Breast epithelium (tissue), 4 donors: ENCODE measurements at regions not wholly inside any gene's neighbourhood (a gene's known extent, or its start where the extent isn't known, plus 50 kb on each side); places are given as distances from the start of the nearest gene placed in this dataset.
A peak's percentile ranks its signal among the peaks of the same experiment; 100 is the strongest.

Source experiments
- DNase-seq, 2 donors: peaks; one replicate each; pipeline ENCODE4 v3.0.0-alpha.2; 2019; ENCODE audit warnings: low spot score in 2 of 2
- H3K27ac ChIP-seq, 2 donors: fragments of 200-600 bp; sonication (generic) in 1 of 2; one replicate each; pipeline ENCODE4 v1.5.1; 2016 to 2019; ENCODE audit warnings: mild to moderate bottlenecking in 1 of 2
- H3K27me3 ChIP-seq, 2 donors: fragments of 200-600 bp; sonication (generic) in 1 of 2; one replicate each; pipeline versions ENCODE4 v1.5.1 to v1.6.0; 2017 to 2019; ENCODE audit warnings: control low read depth in 1 of 2, mild to moderate bottlenecking in 1 of 2
- H3K36me3 ChIP-seq: fragments of 200-600 bp; one replicate; pipeline ENCODE4 v1.5.1; 2019
- H3K4me1 ChIP-seq, 2 donors: fragments of 200-600 bp; sonication (generic); one replicate each; pipeline ENCODE4 v1.5.1; 2016 to 2019; ENCODE audit warnings: control low read depth in 1 of 2
- H3K4me3 ChIP-seq, 3 donors: fragments of 200-600 bp; sonication (generic); 1 replicate in 2 of 3; 2 replicates in 1 of 3; pipeline ENCODE4 v1.5.1; 2016 to 2019; ENCODE audit warnings: mild to moderate bottlenecking in 3 of 3, moderate library complexity in 2 of 3
- H3K9me3 ChIP-seq, 2 donors: fragments of 200-600 bp; sonication (generic) in 1 of 2; one replicate each; pipeline ENCODE4 v1.5.1; 2016 to 2019; ENCODE audit warnings: control low read depth in 1 of 2
- CTCF ChIP-seq, 3 donors: fragments of 450-650 bp; IDR thresholded peaks; one replicate each; pipeline ENCODE4 v1.5.1; 2016 to 2017; ENCODE audit warnings: antibody characterized with exemption in 3 of 3, mild to moderate bottlenecking in 3 of 3, moderate library complexity in 3 of 3
- POLR2A ChIP-seq: fragments of 450-650 bp; IDR thresholded peaks from one replicate; pipeline ENCODE4 v1.6.1; 2016; ENCODE audit warnings: antibody characterized with exemption, mild to moderate bottlenecking, moderate library complexity
- POLR2AphosphoS5 ChIP-seq, 3 donors: sonication (generic); formaldehyde crosslinking; IDR thresholded peaks; one replicate each; pipeline ENCODE4 v1.6.1; 2017; ENCODE audit warnings: antibody characterized with exemption in 3 of 3
- intact Hi-C: fragments of 100-400 bp; cut with DNase I; formaldehyde crosslinking; loops from one replicate; pipeline ENCODE4 v1.15.1; 2023; ENCODE audit warnings: low total_unique reads

GRCh38 chr3:28907616-28908015 is 373.3 kb upstream of the RBMS3 start:
- H3K27me3 ChIP-seq, result no peaks in the 10 kb centered on the region
- no peak overlapping the region for H3K27ac ChIP-seq
- H3K4me3 ChIP-seq, result no peak overlapping the region
- intact Hi-C loops, result no loop called here
- H3K36me3 ChIP-seq, result no peaks in the 10 kb centered on the region
- no peak for TF ChIP-seq CTCF (IDR thresholded peaks at IDR 0.05)
- TF ChIP-seq POLR2A, result no peak
- no peak for TF ChIP-seq POLR2AphosphoS5 (IDR thresholded peaks at IDR 0.05)
- DNase-seq, result no peak
- H3K9me3 ChIP-seq, result peaks cover 0 to 3% of the 10 kb centered on the region in 2 donors
- H3K4me1 ChIP-seq, result no peaks in the 10 kb centered on the region

GRCh38 chr3:28912120-28912885 is 368.6 kb upstream of the RBMS3 start:
- H3K36me3 ChIP-seq, result no peaks in the 10 kb centered on the region
- H3K4me1 ChIP-seq, result no peaks in the 10 kb centered on the region
- DNase-seq, result no peak
- intact Hi-C loops, result no loop called here
- no peaks in the 10 kb centered on the region for H3K27me3 ChIP-seq
- no peak overlapping the region for H3K27ac ChIP-seq
- TF ChIP-seq POLR2A, result no peak
- H3K4me3 ChIP-seq, result no peak overlapping the region
- H3K9me3 ChIP-seq, result no peaks in the 10 kb centered on the region

GRCh38 chr3:28915741-28916500 is 364.9 kb upstream of the RBMS3 start:
- Histone ChIP-seq H3K27ac (peak overlapping the region; percentile 20 to 34), H3K4me1 (no peaks in the 10 kb centered on the region)
- intact Hi-C loops, result no loop called here

GRCh38 chr3:28916713-28917499 is 364.0 kb upstream of the RBMS3 start:
- intact Hi-C loops, result no loop called here
- TF ChIP-seq POLR2A (no peak), CTCF (IDR thresholded peaks at IDR 0.05) (peak in 1 of 3 donors; percentile 48), POLR2AphosphoS5 (IDR thresholded peaks at IDR 0.05) (peak in 1 of 3 donors; percentile 48)
- peak in 1 of 2 donors; percentile 29 for DNase-seq
- peak overlapping the region; percentile 27 to 62 (median 43) for H3K4me3 ChIP-seq
- no peaks in the 10 kb centered on the region for H3K27me3 ChIP-seq
- peak overlapping the region; percentile 34 to 76 for H3K27ac ChIP-seq
- no peaks in the 10 kb centered on the region for H3K9me3 ChIP-seq
- no peaks in the 10 kb centered on the region for H3K4me1 ChIP-seq
- H3K36me3 ChIP-seq, result no peaks in the 10 kb centered on the region

More at GRCh38 chr3:28915741-28916500, 364.9 kb upstream of the RBMS3 start:
- Histone ChIP-seq H3K4me3 (peak overlapping the region; percentile 27 to 62 (median 43)), H3K36me3 (no peaks in the 10 kb centered on the region), H3K9me3 (no peaks in the 10 kb centered on the region), H3K27me3 (no peaks in the 10 kb centered on the region)
- no peak for DNase-seq
- TF ChIP-seq POLR2A, result no peak
- TF ChIP-seq POLR2AphosphoS5 (IDR thresholded peaks at IDR 0.05), result no peak
- no peak for TF ChIP-seq CTCF (IDR thresholded peaks at IDR 0.05)

- H3K27ac ChIP-seq, result no peak overlapping the region
- no peak overlapping the region for H3K4me3 ChIP-seq
- intact Hi-C loops, result no loop called here
- DNase-seq, result no peak
- H3K36me3 ChIP-seq, result no peaks in the 10 kb centered on the region
- TF ChIP-seq POLR2A, result no peak
- no peak for TF ChIP-seq CTCF (IDR thresholded peaks at IDR 0.05)
- TF ChIP-seq POLR2AphosphoS5 (IDR thresholded peaks at IDR 0.05), result no peak
- no peaks in the 10 kb centered on the region for H3K27me3 ChIP-seq
- no peaks in the 10 kb centered on the region for H3K9me3 ChIP-seq
- H3K4me1 ChIP-seq, result no peaks in the 10 kb centered on the region
Observed at GRCh38 chr3:28917895-28918475, 362.9 kb upstream of the RBMS3 start.
